Endothelial cell of umbilical vein (primary cell): ENCODE measurements at regions not wholly inside any gene's neighbourhood (a gene's known extent, or its start where the extent isn't known, plus 50 kb on each side); places are given as distances from the start of the nearest gene placed in this dataset.

ENCODE experiments used
- BruUV-seq: library from RNA; stranded (reverse); fragments of 400-500 nt; replicated peaks from 2 replicates; lab custom pipeline; 2021; lab: Mats Ljungman, UMichigan
- CTCF ChIA-PET: fragments of 300-600, 350-600 bp; sonication (Branson Sonifier 250); formaldehyde crosslinking; loops from one replicate; lab custom pipeline; 2021; ENCODE audit warnings: antibody characterized with exemption, inconsistent platforms; lab: Charles Lee
- POLR2A ChIA-PET: fragments of 300-600, 350-600 bp; sonication (Branson Sonifier 250); formaldehyde crosslinking; loops from one replicate; lab custom pipeline; 2021; ENCODE audit warnings: antibody characterized with exemption, inconsistent platforms; lab: Charles Lee
- DNase-seq: peaks from one replicate; pipeline ENCODE4 v3.0.0-alpha.2; 2011; ENCODE audit warnings: low read depth, low spot score
- FAIRE-seq: peaks from 2 replicates; lab custom pipeline; 2011; peaks lifted over from hg19 to GRCh38; lab: Jason Lieb, UNC
- H2AFZ ChIP-seq: 2 replicates; pipeline ENCODE4 v1.6.0; 2012; ENCODE audit warnings: low read depth, low read length, control low read depth, inconsistent platforms
- H3K27ac ChIP-seq: 2 replicates; pipeline ENCODE4 v1.5.1; 2011; ENCODE audit warnings: low read depth, mild to moderate bottlenecking, control low read depth, low read length, moderate library complexity; ENCODE audit not compliant: insufficient read depth
- H3K27me3 ChIP-seq, 2 experiments: 2 replicates each; pipeline versions ENCODE4 v1.6.0 to v1.6.1; 2011; ENCODE audit warnings: low read length in 2 of 2, mixed read lengths in 1 of 2; ENCODE audit not compliant: control insufficient read depth in 2 of 2, insufficient read depth in 2 of 2
- H3K36me3 ChIP-seq, 2 experiments: 2 replicates in 1 of 2; 3 replicates in 1 of 2; pipeline ENCODE4 v1.5.1; 2011; ENCODE audit warnings: low read length in 2 of 2, mild to moderate bottlenecking in 1 of 2, moderate library complexity in 1 of 2; ENCODE audit not compliant: control insufficient read depth in 2 of 2, insufficient read depth in 2 of 2; ENCODE audit errors: extremely low read depth in 1 of 2
- H3K4me1 ChIP-seq: 3 replicates; pipeline ENCODE4 v1.5.1; 2011; ENCODE audit warnings: mild to moderate bottlenecking, low read length; ENCODE audit not compliant: control insufficient read depth, insufficient read depth; ENCODE audit errors: extremely low read depth
- H3K4me2 ChIP-seq: 2 replicates; pipeline ENCODE4 v1.6.1; 2011; ENCODE audit warnings: low read length, control low read depth, mixed read lengths; ENCODE audit not compliant: insufficient read depth
- H3K4me3 ChIP-seq, 3 experiments: fragments of 200-600 bp in 1 of 3; sonication (generic), shearing (Covaris generic) in 1 of 3; replicated peaks in 1 of 3; 2 replicates each; pipeline ENCODE4 v1.5.1; 2011 to 2016; ENCODE audit warnings: control low read depth in 3 of 3, low read length in 3 of 3, mild to moderate bottlenecking in 2 of 3, inconsistent platforms in 1 of 3, low read depth in 1 of 3, moderate library complexity in 1 of 3; ENCODE audit not compliant: insufficient read depth in 1 of 3
- H3K79me2 ChIP-seq: 2 replicates; pipeline ENCODE4 v1.6.0; 2012; ENCODE audit warnings: low read length, inconsistent platforms; ENCODE audit not compliant: control insufficient read depth, insufficient read depth
- H3K9ac ChIP-seq: replicated peaks from 2 replicates; pipeline ENCODE3; 2011; ENCODE audit warnings: low read length, control low read depth; ENCODE audit not compliant: insufficient read depth; ENCODE audit errors: extremely low read depth
- H3K9me1 ChIP-seq: replicated peaks from 3 replicates; pipeline ENCODE4 v1.6.0; 2011; ENCODE audit warnings: mild to moderate bottlenecking, low read length; ENCODE audit not compliant: control insufficient read depth, insufficient read depth; ENCODE audit errors: extremely low read depth
- H3K9me3 ChIP-seq: replicated peaks from 2 replicates; pipeline ENCODE4 v1.5.1; 2012; ENCODE audit warnings: low read length, inconsistent platforms; ENCODE audit not compliant: control insufficient read depth, insufficient read depth
- H4K20me1 ChIP-seq: replicated peaks from 2 replicates; pipeline ENCODE3; 2011; ENCODE audit warnings: mild to moderate bottlenecking, low read length; ENCODE audit not compliant: control insufficient read depth, insufficient read depth; ENCODE audit errors: extremely low read depth
- EZH2 ChIP-seq: IDR thresholded peaks from 2 replicates; pipeline ENCODE4 v1.6.1; 2012; ENCODE audit warnings: borderline replicate concordance, low read depth, mild to moderate bottlenecking, moderate library complexity, low read length, inconsistent platforms; ENCODE audit not compliant: severe bottlenecking
- FOS ChIP-seq: IDR thresholded peaks from 2 replicates; pipeline ENCODE4 v1.6.1; 2011; ENCODE audit warnings: mild to moderate bottlenecking, low read length, moderate library complexity, borderline replicate concordance; ENCODE audit not compliant: insufficient read depth
- GATA2 ChIP-seq: IDR thresholded peaks from 2 replicates; pipeline ENCODE4 v1.7.0; 2011; ENCODE audit warnings: low read depth, mild to moderate bottlenecking, moderate library complexity, mixed read lengths, low read length; ENCODE audit not compliant: insufficient read length, insufficient read depth
- JUN ChIP-seq: IDR thresholded peaks from 2 replicates; pipeline ENCODE4 v1.6.1; 2011; ENCODE audit warnings: borderline replicate concordance, low read depth; ENCODE audit not compliant: insufficient read length, insufficient read depth
- MYC ChIP-seq: IDR thresholded peaks from one replicate; pipeline ENCODE4 v1.6.1; 2011; ENCODE audit warnings: mild to moderate bottlenecking, low read depth, low read length
- POLR2A ChIP-seq: IDR thresholded peaks from 2 replicates; pipeline ENCODE4 v1.6.1; 2012; ENCODE audit warnings: low read depth, mild to moderate bottlenecking, control low read depth, low read length
- POLR2AphosphoS5 ChIP-seq: IDR thresholded peaks from 2 replicates; pipeline ENCODE4 v1.6.1; 2012; ENCODE audit warnings: low read depth, mild to moderate bottlenecking, control low read depth, low read length, moderate library complexity; ENCODE audit not compliant: insufficient read depth
- dilution Hi-C: fragments of 300-500 bp; cut with MboI; formaldehyde crosslinking; loops from one replicate; pipeline ENCODE4 v1.15.0; 2019; ENCODE audit warnings: low sequenced_read_pairs; ENCODE audit not compliant: extremely low pct_ligation_motif_present
- intact Hi-C: fragments of 100-400 bp; cut with micrococcal nuclease; formaldehyde crosslinking; loops from one replicate; pipeline ENCODE4 v1.10.0; 2022
- TF ChIP-seq, protein P1 (sequence below): IDR thresholded peaks from 2 replicates; pipeline ENCODE4 v1.6.1; 2011; ENCODE audit not compliant: insufficient read depth, insufficient read length
- TF ChIP-seq, protein P2 (sequence below), 2 donors: IDR thresholded peaks; 1 replicate in 1 of 2; 2 replicates in 1 of 2; pipeline ENCODE4 v1.5.1; 2011; ENCODE audit warnings: low read length in 2 of 2, mild to moderate bottlenecking in 2 of 2, moderate library complexity in 2 of 2, control low read depth in 1 of 2, inconsistent platforms in 1 of 2, low read depth in 1 of 2; ENCODE audit not compliant: insufficient read depth in 1 of 2; ENCODE audit errors: extremely low read depth in 1 of 2

DNA sequence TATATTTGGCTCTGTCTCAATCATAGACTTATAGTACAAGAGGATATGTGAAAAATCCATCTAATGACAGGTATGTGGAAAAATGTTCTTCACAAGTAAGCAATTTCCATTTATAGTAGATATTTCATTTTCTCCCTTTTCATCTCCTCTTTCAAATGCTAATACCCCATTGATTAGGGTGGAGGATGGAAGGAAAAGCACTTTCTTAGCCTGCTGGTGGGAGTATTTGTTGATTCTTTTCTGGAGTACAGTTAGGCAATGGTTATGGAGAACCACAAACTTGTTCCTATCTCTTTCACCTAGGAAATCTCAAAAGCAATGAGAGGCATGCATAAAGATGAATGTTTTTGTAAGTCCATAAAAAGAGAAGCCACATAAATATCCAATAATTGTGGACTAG lies 108.0 kb upstream of the CREB5 start:
- Histone ChIP-seq H3K27me3 (peaks cover 0 to 3% of the 10 kb centered on the region in 2 experiments), H3K9me1 (no peaks in the 10 kb centered on the region), H3K4me1 (no peaks in the 10 kb centered on the region), H3K9me3 (no peaks in the 10 kb centered on the region), H3K79me2 (no peaks in the 10 kb centered on the region), H3K36me3 (no peaks in the 10 kb centered on the region), H3K9ac (no peak overlapping the region), H4K20me1 (no peaks in the 10 kb centered on the region), H2AFZ (no peak overlapping the region), H3K4me3 (no peak overlapping the region), H3K27ac (no peak overlapping the region), H3K4me2 (no peak overlapping the region)
- dilution Hi-C loops = no loop called here
- TF ChIP-seq JUN (no peak), FOS (no peak), EZH2 (no peak), MYC (no peak), POLR2A (no peak), POLR2AphosphoS5 (no peak), GATA2 (no peak)
- TF ChIP-seq, protein P1, sequence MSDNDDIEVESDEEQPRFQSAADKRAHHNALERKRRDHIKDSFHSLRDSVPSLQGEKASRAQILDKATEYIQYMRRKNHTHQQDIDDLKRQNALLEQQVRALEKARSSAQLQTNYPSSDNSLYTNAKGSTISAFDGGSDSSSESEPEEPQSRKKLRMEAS = no peak
- TF ChIP-seq, protein P2, sequence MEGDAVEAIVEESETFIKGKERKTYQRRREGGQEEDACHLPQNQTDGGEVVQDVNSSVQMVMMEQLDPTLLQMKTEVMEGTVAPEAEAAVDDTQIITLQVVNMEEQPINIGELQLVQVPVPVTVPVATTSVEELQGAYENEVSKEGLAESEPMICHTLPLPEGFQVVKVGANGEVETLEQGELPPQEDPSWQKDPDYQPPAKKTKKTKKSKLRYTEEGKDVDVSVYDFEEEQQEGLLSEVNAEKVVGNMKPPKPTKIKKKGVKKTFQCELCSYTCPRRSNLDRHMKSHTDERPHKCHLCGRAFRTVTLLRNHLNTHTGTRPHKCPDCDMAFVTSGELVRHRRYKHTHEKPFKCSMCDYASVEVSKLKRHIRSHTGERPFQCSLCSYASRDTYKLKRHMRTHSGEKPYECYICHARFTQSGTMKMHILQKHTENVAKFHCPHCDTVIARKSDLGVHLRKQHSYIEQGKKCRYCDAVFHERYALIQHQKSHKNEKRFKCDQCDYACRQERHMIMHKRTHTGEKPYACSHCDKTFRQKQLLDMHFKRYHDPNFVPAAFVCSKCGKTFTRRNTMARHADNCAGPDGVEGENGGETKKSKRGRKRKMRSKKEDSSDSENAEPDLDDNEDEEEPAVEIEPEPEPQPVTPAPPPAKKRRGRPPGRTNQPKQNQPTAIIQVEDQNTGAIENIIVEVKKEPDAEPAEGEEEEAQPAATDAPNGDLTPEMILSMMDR (IDR thresholded peaks at IDR 0.05; ENCODE audit: extremely low read depth in 1 of 2, insufficient read depth in 1 of 2, low read depth in 1 of 2, low read length in 2 of 2) = no peak
- intact Hi-C loops = no loop called here
- FAIRE-seq (no peak), DNase-seq (no peak)
- CTCF ChIA-PET = interaction anchor here (0.6 kb wide), 1 partner anchor 1001 kb away, joined by 3 read pairs; no protein-coding TSS in a partner anchor
- POLR2A ChIA-PET = no interaction called here
- BruUV-seq = no TSS peak
